ENCODE measurements at regions not wholly inside any gene's neighbourhood (a gene's known extent, or its start where the extent isn't known, plus 50 kb on each side); places are given as distances from the start of the nearest gene placed in this dataset.
"Not testable (repeated sequence)": the region's sequence is repeated elsewhere in the genome, so short reads cannot be mapped to it uniquely, and the experiment has no call there.

DNA sequence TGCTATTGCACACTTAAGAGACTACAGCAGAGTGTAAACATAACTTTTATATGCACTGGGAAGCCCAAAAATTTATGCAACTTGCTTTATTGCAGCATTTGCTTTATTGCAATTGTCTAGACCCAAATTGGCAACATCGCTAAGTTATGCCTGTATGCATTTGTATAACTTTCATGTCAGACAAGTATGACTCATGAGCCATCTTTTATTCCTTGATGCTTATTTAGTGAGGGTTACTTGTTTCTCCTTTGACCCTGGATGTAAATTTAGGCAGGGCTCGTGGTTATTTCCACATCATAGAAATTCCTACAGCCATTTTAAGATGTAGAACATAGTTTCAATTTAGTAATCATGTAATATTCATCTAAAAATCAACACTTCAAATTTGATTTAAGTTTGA, 130.3 kb upstream of the LY86 start:
- TF ChIP-seq CTCF (IDR thresholded peaks at IDR 0.05): no peak
- Histone ChIP-seq H3K27ac (no peak overlapping the region), H3K9me3 (no peaks in the 10 kb centered on the region), H3K4me1 (ENCODE audit: control insufficient read depth in 1 of 2, low read depth in 2 of 2) (peaks cover 0 to 8% of the 10 kb centered on the region in 2 donors), H3K36me3 (no peaks in the 10 kb centered on the region), H3K27me3 (replicated peaks; ENCODE audit: insufficient read depth) (no peaks in the 10 kb centered on the region), H3K4me3 (no peak overlapping the region)
- ATAC-seq (ENCODE audit: insufficient number of reproducible peaks, low FRiP score, low read depth) (no peak), DNase-seq (ENCODE audit: low spot score) (no peak)

DNA sequence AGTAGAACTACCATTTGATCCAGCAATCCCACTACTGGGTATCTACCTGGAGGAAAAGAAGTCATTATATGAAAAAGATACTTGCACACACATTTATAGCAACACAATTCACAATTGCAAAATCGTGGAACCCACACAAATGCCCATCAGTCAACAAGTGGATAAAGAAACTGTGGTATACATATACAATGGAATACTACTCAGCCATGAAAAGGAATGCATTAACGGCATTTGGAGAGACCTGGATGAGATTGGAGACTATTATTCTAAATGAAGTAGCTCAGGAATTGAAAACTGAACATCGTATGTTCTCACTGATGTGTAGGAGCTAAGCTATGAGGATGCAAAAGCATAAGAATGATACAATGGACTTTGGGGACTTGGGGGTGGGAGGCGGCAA, 128.6 kb upstream of the LY86 start:
- not testable (repeated sequence) for H3K27ac ChIP-seq; H3K9me3 ChIP-seq; H3K36me3 ChIP-seq; ATAC-seq (ENCODE audit: insufficient number of reproducible peaks, low FRiP score, low read depth); H3K4me3 ChIP-seq; DNase-seq (ENCODE audit: low spot score); H3K27me3 ChIP-seq (replicated peaks; ENCODE audit: insufficient read depth)
- peaks cover 0 to 19% of the 10 kb centered on the region in 2 donors for H3K4me1 ChIP-seq (ENCODE audit: control insufficient read depth in 1 of 2, low read depth in 2 of 2)

DNA sequence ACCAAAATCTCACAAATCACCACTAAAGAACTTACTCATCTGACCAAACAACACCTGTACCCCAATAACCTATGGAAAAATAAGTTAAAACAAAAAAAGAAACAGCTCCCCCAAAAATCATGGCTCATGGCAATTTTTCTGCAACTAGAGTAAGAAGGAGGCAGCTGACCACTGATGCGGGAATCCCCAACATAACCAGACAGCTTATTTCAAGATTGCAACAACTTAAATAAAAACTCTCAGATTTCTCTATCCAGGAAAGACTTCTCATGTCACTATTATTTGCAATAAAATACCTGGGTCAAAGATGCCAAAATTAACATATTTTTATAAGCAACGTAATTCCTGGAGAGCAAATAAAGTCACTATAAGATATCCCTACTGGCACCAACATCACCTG, 128.1 kb upstream of the LY86 start:
- H3K9me3 ChIP-seq: no peaks in the 10 kb centered on the region
- ATAC-seq (ENCODE audit: insufficient number of reproducible peaks, low FRiP score, low read depth): no peak

DNA sequence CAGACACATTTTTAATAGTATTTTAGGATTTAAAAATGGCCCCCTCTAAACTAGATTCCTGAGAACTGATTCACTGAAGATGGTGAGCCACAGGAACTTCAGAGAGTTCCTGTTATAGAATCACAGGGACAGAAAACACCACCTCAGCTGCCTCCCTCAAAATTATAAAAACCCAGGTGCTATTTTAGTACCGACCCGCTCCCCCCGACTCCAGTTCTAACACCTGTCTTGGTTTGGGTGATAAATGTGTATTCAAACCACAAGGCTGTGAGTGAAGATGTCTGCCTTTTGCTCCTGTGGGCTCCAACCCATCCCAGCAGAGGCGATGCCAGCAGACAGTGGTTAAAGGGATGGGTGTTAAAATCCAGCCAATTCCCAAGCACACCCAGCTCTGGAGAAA, 127.4 kb upstream of the LY86 start:
- no peaks in the 10 kb centered on the region for H3K27me3 ChIP-seq (replicated peaks; ENCODE audit: insufficient read depth)
- DNase-seq (ENCODE audit: low spot score) (no peak), ATAC-seq (ENCODE audit: insufficient number of reproducible peaks, low FRiP score, low read depth) (no peak)
- H3K36me3 ChIP-seq: no peaks in the 10 kb centered on the region
- no peaks in the 10 kb centered on the region for H3K9me3 ChIP-seq
- H3K27ac ChIP-seq: no peak overlapping the region
- H3K4me1 ChIP-seq (ENCODE audit: control insufficient read depth in 1 of 2, low read depth in 2 of 2): peaks cover 0 to 19% of the 10 kb centered on the region in 2 donors
- no peak overlapping the region for H3K4me3 ChIP-seq
- no peak for TF ChIP-seq CTCF (IDR thresholded peaks at IDR 0.05)

More for the DNA sequence above, 128.1 kb upstream of the LY86 start:
- DNase-seq (ENCODE audit: low spot score): no peak
- Histone ChIP-seq H3K36me3 (no peaks in the 10 kb centered on the region), H3K27ac (no peak overlapping the region), H3K4me1 (ENCODE audit: control insufficient read depth in 1 of 2, low read depth in 2 of 2) (peaks cover 0 to 19% of the 10 kb centered on the region in 2 donors), H3K4me3 (no peak overlapping the region), H3K27me3 (replicated peaks; ENCODE audit: insufficient read depth) (no peaks in the 10 kb centered on the region)
- no peak for TF ChIP-seq CTCF (IDR thresholded peaks at IDR 0.05)

DNA sequence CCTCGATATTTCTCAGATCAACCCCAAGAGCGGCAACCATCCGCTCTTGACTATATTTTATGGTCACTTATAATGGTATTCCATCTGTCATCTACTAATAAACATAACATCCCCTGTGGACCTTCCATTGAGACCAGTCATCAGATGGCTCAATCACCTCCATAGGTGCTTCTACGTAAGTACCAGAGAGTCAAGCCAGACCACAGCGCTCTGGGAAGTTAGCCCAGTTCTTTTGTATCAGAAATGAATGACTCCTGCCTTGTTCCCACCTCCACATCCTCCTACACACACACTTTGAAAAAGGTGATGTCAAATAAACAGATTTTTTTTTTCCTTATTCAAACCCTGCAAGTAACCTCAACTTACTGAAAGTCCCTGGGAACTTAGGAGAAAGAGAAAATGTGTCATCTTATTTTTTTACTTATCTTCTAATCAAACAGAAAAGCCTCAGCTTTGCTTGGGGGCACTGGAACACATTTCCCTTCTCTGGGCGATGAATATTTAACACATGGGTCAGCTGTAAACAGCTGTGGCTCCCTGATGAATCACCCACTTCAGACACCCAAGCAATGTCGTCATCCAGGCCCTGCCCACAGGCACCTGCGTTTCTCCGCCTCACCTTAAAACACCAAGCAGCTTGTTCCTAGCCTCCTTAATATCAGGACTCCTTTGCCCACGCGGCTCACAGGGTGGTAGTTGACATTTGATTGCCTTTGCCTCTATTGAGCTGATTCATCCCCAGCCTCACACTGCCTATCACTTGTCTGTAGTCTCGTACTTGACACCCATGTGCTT, 121.4 kb upstream of the LY86 start:
- DNase-seq (ENCODE audit: low spot score) (no peak), ATAC-seq (ENCODE audit: insufficient number of reproducible peaks, low FRiP score, low read depth) (no peak)
- TF ChIP-seq CTCF (IDR thresholded peaks at IDR 0.05): no peak

GRCh38 chr6:6469074-6469473, 119.4 kb upstream of the LY86 start:
- Histone ChIP-seq H3K4me1 (ENCODE audit: control insufficient read depth in 1 of 2, low read depth in 2 of 2) (peaks cover 0 to 7% of the 10 kb centered on the region in 2 donors), H3K4me3 (no peak overlapping the region), H3K27me3 (replicated peaks; ENCODE audit: insufficient read depth) (no peaks in the 10 kb centered on the region), H3K36me3 (no peaks in the 10 kb centered on the region), H3K9me3 (no peaks in the 10 kb centered on the region), H3K27ac (no peak overlapping the region)
- ATAC-seq (ENCODE audit: insufficient number of reproducible peaks, low FRiP score, low read depth) (no peak), DNase-seq (ENCODE audit: low spot score) (no peak)
- no peak for TF ChIP-seq CTCF (IDR thresholded peaks at IDR 0.05)

More for the DNA sequence above, 121.4 kb upstream of the LY86 start:
- no peaks in the 10 kb centered on the region for H3K9me3 ChIP-seq
- H3K4me1 ChIP-seq (ENCODE audit: control insufficient read depth in 1 of 2, low read depth in 2 of 2): peaks cover 0 to 19% of the 10 kb centered on the region in 2 donors
- no peak overlapping the region for H3K4me3 ChIP-seq
- no peaks in the 10 kb centered on the region for H3K36me3 ChIP-seq
- no peaks in the 10 kb centered on the region for H3K27me3 ChIP-seq (replicated peaks; ENCODE audit: insufficient read depth)
- H3K27ac ChIP-seq: no peak overlapping the region

Measured in thoracic aorta (tissue), 2 donors.